GM18951 (cell line): ENCODE measurements at regions not wholly inside any gene's neighbourhood (a gene's known extent, or its start where the extent isn't known, plus 50 kb on each side); places are given as distances from the start of the nearest gene placed in this dataset.

ENCODE experiments used
- POLR2A ChIP-seq: IDR thresholded peaks from 4 replicates; pipeline ENCODE4 v1.6.1; 2011; ENCODE audit warnings: mild to moderate bottlenecking; ENCODE audit not compliant: insufficient read length, insufficient read depth; ENCODE audit errors: extremely low read depth
- in situ Hi-C: fragments of 300-500 bp; cut with MboI; formaldehyde crosslinking; loops from one replicate; pipeline ENCODE4 v1.12.0; 2022; ENCODE audit warnings: low sequenced_read_pairs, mixed read lengths, inconsistent platforms; ENCODE audit not compliant: unreplicated experiment

DNA sequence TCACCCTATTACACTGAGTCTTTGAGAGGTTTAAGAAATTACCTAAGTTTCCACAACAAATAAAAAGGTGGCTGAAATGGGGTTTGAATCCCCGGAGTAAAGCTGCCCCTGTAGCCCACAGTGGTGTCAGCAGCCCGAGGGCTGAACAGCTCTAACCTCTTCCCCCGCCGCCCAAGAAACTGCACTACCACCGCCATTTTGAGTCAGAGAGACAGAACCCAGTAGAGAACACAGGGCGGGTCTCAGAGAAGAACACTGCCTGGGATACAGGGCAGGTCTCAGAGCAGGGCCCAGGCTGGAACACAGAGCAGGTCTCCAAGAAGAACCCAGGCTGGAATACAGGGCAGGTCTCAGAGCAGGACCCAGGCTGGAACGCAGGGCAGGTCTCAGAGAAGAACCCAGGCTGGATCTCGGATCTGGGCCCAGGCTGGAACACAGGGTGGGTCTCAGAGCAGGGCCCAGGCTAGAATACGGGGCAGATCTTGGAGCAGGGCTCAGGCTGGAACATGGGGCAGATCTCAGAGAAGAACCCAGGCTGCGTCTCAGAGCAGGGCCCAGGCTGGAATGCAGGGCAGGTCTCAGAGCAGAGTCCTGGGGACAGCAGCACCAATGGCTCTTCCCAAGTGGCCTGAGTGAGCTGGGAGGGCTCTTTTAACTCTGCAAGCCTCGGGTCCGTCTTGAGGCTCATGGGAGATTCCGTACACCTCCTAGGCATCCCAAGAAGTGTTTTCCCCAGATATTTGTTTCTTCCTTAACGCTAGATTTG is 85.9 kb upstream of the LANCL2 start:
- no peak for TF ChIP-seq POLR2A
- in situ Hi-C loops: loop anchor here (25.0 kb wide), 2 partner anchors 308 to 683 kb away; partner anchors contain the start of genes MRPS17 and NIPSNAP2

DNA sequence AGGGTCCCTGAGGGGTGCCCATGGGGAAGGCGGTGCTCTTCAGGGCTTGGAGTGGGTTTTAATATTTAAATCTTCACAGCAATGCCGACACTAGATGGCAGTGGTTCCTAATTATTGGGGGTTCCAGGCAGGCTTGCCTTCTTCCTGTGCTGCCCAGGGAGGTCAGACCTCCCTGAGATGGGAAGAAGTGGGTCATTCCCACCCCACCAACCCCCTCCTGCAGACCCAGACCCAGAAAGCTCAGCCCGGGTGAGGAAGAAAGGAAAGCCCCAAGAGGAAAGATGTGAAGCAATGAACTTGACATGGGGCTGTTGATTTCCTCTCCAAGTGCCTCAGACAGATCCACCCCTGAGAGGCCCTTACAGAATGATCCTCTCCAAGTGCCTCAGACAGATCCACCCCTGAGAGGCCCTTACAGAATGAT is 85.1 kb upstream of the LANCL2 start:
- TF ChIP-seq POLR2A: no peak
- in situ Hi-C loops: loop anchor here (5.0 to 25.0 kb wide), 3 partner anchors 142 to 682 kb away; partner anchors contain the start of genes MRPS17 and NIPSNAP2

DNA sequence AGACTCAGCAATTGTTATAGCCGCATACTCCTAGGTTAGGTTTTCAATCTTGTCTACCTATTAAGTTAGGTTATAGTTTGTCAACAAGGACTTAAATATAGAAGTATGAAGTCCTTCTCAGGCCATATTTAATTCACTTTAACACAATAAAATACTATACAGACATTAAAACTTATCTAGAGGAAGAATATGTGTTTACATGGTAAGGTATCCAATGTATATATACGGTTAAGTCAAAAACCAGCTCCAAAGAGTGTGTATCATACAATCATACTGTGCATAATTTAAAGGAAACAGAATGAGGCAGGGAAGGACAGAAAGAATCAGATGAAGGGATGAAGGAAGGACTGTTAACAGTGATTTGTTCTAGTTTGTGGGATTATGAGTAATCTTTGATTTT is 79.5 kb upstream of the LANCL2 start:
- no peak for TF ChIP-seq POLR2A
- in situ Hi-C loops: loop anchor here (25.0 kb wide), 2 partner anchors 302 to 677 kb away; partner anchors contain the start of genes MRPS17 and NIPSNAP2

DNA sequence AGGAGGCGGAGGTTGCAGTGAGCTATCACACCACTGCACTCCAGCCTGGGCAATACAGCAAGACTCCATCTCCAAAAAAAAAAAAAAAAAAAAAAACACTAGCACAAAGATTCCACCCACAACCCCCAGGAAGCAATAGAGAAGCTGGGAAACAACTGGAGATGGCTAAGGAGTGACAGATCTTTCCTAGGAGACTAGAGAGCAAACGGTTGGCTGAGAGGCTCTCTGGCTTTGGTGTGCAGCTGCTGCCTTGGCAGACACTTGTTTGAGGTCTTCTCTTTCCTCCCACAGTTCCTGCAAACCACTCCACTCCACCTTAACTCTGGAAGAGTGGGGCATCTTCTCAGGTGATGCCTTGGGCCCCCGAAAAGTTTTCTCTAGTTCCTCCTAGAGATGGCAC is 78.5 kb upstream of the LANCL2 start:
- no peak for TF ChIP-seq POLR2A
- in situ Hi-C loops: loop anchor here (25.0 kb wide), 2 partner anchors 301 to 676 kb away; partner anchors contain the start of genes MRPS17 and NIPSNAP2

- in situ Hi-C loops: loop anchor here (25.0 kb wide), 2 partner anchors 299 to 674 kb away; partner anchors contain the start of genes MRPS17 and NIPSNAP2
- TF ChIP-seq POLR2A: no peak
These were observed 76.9 kb upstream of the LANCL2 start for GRCh38 chr7:55288070-55288824.

GRCh38 chr7:55296070-55296469 is 69.1 kb upstream of the LANCL2 start:
- in situ Hi-C loops: loop anchor here (25.0 kb wide), 2 partner anchors 291 to 666 kb away; partner anchors contain the start of genes MRPS17 and NIPSNAP2
- TF ChIP-seq POLR2A: no peak

DNA sequence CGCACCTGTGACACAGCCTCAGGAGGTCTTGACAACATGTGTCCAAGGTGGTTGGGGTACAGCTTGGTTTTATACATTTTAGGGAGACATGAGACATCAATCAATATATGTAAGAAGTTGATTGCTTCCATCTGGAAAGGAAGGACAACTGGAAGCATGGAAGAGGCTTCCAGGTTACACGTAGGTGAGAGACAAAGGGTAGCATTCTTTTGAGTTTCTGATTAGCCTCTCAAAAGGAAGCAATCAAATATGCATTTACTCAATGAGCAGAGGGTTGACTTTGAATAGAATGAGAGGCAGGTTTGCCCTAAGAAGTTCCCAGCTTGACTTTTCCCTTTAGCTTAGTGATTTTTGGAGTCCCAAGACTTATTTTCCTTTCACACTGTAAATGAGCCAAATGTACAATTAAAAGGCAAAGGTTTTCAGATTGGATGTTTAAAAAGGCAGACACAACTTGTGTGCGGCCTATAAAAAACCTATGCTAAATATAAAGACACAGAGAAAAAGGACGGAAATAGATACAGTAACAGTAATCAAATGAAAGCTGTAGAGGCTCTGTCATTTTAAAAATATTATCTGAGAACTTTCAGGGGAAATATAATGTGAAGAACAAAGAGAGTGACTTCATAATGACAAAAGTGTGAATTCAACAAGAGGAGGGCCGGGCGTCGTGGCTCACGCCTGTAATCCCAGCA is 65.7 kb upstream of the LANCL2 start:
- in situ Hi-C loops: loop anchor here (25.0 kb wide), 2 partner anchors 288 to 663 kb away; partner anchors contain the start of genes MRPS17 and NIPSNAP2
- TF ChIP-seq POLR2A: no peak

DNA sequence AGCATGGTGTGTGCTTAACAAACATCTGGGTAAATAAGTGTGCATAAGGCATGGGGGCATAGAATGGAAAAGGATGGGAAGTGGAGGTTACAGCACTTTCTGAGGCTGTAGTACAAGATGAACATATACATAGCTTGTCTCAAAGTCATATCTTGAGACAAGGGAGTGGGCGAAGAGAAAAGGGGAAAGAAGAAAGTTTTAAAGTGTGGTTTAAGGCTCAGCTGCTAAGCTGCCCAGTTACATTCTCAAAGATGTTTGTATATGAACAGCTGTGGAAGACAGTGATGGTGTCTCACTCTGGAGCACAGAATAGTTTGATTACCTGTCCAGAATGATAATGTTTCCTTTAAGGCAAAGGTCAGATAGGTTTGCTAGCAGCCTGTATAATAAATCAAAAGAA is 61.9 kb upstream of the LANCL2 start:
- in situ Hi-C loops: no loop called here
- TF ChIP-seq POLR2A: no peak

- in situ Hi-C loops: no loop called here
- no peak for TF ChIP-seq POLR2A
These were observed 60.9 kb upstream of the LANCL2 start for GRCh38 chr7:55304018-55304762.

DNA sequence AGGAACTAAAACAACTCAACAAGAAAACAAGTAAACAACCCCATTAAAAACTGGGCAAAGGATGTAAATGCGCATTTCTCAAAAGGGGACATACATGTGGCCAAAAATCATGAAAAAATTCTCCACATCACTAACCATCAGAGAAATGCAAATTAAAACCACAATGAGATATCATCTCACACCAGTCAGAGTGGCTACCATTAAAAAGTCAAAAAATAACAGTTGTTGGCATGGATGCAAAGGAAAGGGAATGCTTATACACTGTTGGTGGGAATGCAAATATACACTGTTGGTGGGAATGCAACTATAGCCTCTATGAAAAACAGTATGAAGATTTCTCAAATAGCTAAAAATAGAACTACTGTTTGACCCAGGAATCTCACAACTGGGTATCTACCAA is 60.0 kb upstream of the LANCL2 start:
- in situ Hi-C loops: no loop called here
- TF ChIP-seq POLR2A: no peak

DNA sequence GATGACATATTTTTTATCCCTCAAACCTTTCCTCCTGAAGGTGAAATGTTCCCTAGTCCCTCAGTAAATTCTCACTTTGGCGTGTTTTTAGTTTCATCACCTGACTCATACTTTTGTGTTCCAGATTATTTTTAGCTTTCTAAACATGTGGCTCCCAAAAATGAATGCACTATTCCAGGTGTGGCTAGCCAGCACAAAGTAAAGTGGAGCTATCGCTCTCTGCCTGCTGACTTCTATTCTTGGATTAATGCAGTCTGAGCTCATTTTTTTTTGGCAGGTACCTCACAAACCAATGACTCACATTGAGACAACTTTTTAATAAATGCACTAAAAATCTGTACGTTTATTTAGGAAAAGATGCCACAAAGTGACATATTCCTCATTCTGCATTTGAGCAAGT is 58.8 kb upstream of the LANCL2 start:
- in situ Hi-C loops: no loop called here

GRCh38 chr7:55307123-55307916 is 57.8 kb upstream of the LANCL2 start:
- in situ Hi-C loops: no loop called here

More for the DNA sequence above, 58.8 kb upstream of the LANCL2 start:
- no peak for TF ChIP-seq POLR2A

More at GRCh38 chr7:55307123-55307916, 57.8 kb upstream of the LANCL2 start:
- no peak for TF ChIP-seq POLR2A
